OCI-LY1 (cell line): ENCODE measurements at regions not wholly inside any gene's neighbourhood (a gene's known extent, or its start where the extent isn't known, plus 50 kb on each side); places are given as distances from the start of the nearest gene placed in this dataset.

Experiments used
- H2AFZ ChIP-seq: fragments of 200-600 bp; sonication (generic), shearing (Covaris generic); 2 replicates; pipeline ENCODE4 v1.6.0; 2014; ENCODE audit warnings: antibody characterized with exemption, mild to moderate bottlenecking, low read length
- H3F3A ChIP-seq: fragments of 200-600 bp; sonication (generic), shearing (Covaris generic); 2 replicates; pipeline ENCODE4 v1.6.0; 2014; ENCODE audit warnings: mild to moderate bottlenecking, antibody characterized with exemption, low read length, moderate library complexity; ENCODE audit not compliant: insufficient read depth
- H3K27ac ChIP-seq: fragments of 200-600 bp; sonication (generic); 2 replicates; pipeline ENCODE4 v1.5.1; 2014; ENCODE audit warnings: low read length, mixed run types, mild to moderate bottlenecking, low read depth; ENCODE audit not compliant: poor library complexity, severe bottlenecking
- H3K27me3 ChIP-seq: fragments of 200-600 bp; sonication (generic); 2 replicates; pipeline ENCODE4 v1.6.0; 2014; ENCODE audit warnings: antibody characterized with exemption, mild to moderate bottlenecking, low read length, moderate library complexity; ENCODE audit not compliant: insufficient read depth
- H3K36me3 ChIP-seq: fragments of 200-600 bp; sonication (generic); 2 replicates; pipeline ENCODE4 v1.6.1; 2014; ENCODE audit warnings: mild to moderate bottlenecking, antibody characterized with exemption, low read length, moderate library complexity, mixed read lengths; ENCODE audit not compliant: insufficient read depth
- H3K4me1 ChIP-seq: fragments of 200-600 bp; sonication (generic); 2 replicates; pipeline ENCODE4 v1.5.1; 2014; ENCODE audit warnings: mild to moderate bottlenecking, low read length, moderate library complexity; ENCODE audit not compliant: insufficient read depth, severe bottlenecking
- H3K4me2 ChIP-seq: fragments of 200-600 bp; sonication (generic), shearing (Covaris generic); 2 replicates; pipeline ENCODE4 v1.6.1; 2014; ENCODE audit warnings: low read length
- H3K4me3 ChIP-seq: fragments of 200-600 bp; sonication (generic); 2 replicates; pipeline ENCODE4 v1.5.1; 2014; ENCODE audit warnings: low read length, low read depth, mild to moderate bottlenecking, mixed read lengths; ENCODE audit not compliant: poor library complexity, severe bottlenecking
- H3K79me2 ChIP-seq: fragments of 200-600 bp; shearing (Covaris generic); 2 replicates; pipeline ENCODE4 v1.6.1; 2016; ENCODE audit warnings: mixed run types, low read length, mixed read lengths; ENCODE audit not compliant: insufficient read depth
- H3K9ac ChIP-seq: fragments of 200-600 bp; sonication (generic), shearing (Covaris generic); 2 replicates; pipeline ENCODE4 v1.6.1; 2014; ENCODE audit warnings: mild to moderate bottlenecking, low read length, mixed read lengths
- H3K9me2 ChIP-seq: fragments of 200-600 bp; sonication (generic), shearing (Covaris generic); 2 replicates; pipeline ENCODE4 v1.6.1; 2014; ENCODE audit warnings: low read depth, mild to moderate bottlenecking, low read length, mixed read lengths
- H3K9me3 ChIP-seq: fragments of 200-600 bp; shearing (Covaris generic); 2 replicates; pipeline ENCODE4 v1.6.1; 2014; ENCODE audit warnings: low read length, mixed read lengths
- H4K20me1 ChIP-seq: fragments of 200-600 bp; sonication (generic), shearing (Covaris generic); 2 replicates; pipeline ENCODE4 v1.6.0; 2016; ENCODE audit warnings: mild to moderate bottlenecking, low read length; ENCODE audit not compliant: insufficient read depth
- EZH2 ChIP-seq: fragments of 200-600 bp; sonication (generic), shearing (Covaris generic); IDR thresholded peaks from 2 replicates; pipeline ENCODE4 v1.8.0; 2017; ENCODE audit warnings: borderline replicate concordance, mixed run types, mild to moderate bottlenecking, antibody characterized with exemption, low read length, moderate library complexity, mixed read lengths
- TF ChIP-seq, protein P1 (sequence below): fragments of 200-600 bp; sonication (generic), shearing (Covaris generic); IDR thresholded peaks from 2 replicates; pipeline ENCODE4 v1.5.1; 2017; ENCODE audit warnings: mild to moderate bottlenecking, antibody characterized with exemption, low read length, moderate library complexity, mixed read lengths

DNA sequence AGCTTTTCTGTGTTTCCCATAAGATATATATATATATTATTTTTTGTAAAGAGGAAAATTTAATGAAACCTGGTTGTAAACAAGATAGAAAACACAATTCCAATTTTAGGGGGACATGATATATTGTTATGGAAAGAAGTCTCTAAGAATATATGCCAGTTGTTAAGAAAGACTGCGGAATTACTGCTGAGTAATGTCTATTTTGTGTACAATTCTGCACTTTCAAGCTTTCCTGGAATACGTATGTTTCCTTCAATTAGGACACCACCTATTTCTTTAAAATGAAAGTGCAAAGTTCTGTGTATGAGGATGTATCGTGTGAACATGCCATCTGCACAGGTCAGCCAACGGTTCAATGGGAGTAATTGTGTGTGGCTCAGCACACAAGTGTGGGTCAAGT is 760.2 kb downstream of the BRD1 start:
- H3K4me3 ChIP-seq, result no peak overlapping the region
- H3K9ac ChIP-seq, result no peak overlapping the region
- H4K20me1 ChIP-seq, result no peaks in the 10 kb centered on the region
- H3K79me2 ChIP-seq, result no peaks in the 10 kb centered on the region
- no peaks in the 10 kb centered on the region for H3K9me2 ChIP-seq
- no peak overlapping the region for H3K27ac ChIP-seq
- no peaks in the 10 kb centered on the region for H3K36me3 ChIP-seq
- TF ChIP-seq EZH2, result no peak
- TF ChIP-seq, protein P1, sequence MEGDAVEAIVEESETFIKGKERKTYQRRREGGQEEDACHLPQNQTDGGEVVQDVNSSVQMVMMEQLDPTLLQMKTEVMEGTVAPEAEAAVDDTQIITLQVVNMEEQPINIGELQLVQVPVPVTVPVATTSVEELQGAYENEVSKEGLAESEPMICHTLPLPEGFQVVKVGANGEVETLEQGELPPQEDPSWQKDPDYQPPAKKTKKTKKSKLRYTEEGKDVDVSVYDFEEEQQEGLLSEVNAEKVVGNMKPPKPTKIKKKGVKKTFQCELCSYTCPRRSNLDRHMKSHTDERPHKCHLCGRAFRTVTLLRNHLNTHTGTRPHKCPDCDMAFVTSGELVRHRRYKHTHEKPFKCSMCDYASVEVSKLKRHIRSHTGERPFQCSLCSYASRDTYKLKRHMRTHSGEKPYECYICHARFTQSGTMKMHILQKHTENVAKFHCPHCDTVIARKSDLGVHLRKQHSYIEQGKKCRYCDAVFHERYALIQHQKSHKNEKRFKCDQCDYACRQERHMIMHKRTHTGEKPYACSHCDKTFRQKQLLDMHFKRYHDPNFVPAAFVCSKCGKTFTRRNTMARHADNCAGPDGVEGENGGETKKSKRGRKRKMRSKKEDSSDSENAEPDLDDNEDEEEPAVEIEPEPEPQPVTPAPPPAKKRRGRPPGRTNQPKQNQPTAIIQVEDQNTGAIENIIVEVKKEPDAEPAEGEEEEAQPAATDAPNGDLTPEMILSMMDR, result no peak
- no peaks in the 10 kb centered on the region for H3K9me3 ChIP-seq
- 0 out of 2 replicates have a peak, but pooled peaks cover 3% of the 10 kb centered on the region for H3K27me3 ChIP-seq
- H2AFZ ChIP-seq, result no peak overlapping the region
- no peak overlapping the region for H3K4me2 ChIP-seq
- no peaks in the 10 kb centered on the region for H3F3A ChIP-seq
- no peaks in the 10 kb centered on the region for H3K4me1 ChIP-seq

DNA sequence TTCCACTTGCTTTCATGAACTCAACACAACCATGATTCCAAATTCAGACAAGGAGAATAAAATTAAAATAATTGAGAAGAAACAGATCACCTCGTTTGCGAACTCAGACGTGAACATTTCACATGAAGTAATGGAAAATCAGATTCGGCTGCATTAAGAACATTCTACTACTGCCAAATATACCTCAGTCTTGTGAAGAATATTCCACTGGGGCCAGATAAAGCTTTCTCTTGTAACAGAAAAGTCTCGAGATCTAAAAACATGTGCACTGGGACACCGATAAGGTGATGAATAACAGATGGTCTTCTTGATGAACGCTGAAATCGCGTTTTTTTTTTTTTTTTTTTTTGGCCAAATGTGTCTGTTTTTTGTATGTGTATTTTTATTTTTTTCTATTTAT is 761.1 kb downstream of the BRD1 start:
- H3K4me2 ChIP-seq, result no peak overlapping the region
- TF ChIP-seq EZH2, result no peak
- TF ChIP-seq, protein P1, result no peak
- no peaks in the 10 kb centered on the region for H3K4me1 ChIP-seq

DNA sequence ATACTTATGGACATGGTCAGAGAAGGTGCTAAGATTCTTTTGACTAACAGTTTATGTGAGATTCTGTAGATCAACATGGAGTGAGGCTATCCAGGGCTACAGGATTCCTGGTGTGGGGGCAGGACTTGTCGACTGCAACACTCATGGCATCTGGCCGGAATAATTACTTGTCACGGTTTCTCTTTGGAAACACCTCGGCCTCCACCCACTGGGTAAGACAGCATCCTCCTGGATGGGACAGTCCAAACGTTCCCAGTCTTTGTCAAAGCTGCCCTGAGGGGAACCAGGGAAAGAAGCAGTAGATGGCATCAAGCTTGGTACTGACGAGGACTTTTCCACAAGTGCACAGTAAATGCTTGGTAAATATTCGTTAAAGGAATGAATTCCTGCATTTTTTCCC is 762.8 kb downstream of the BRD1 start:
- H3K4me3 ChIP-seq, result no peak overlapping the region
- no peaks in the 10 kb centered on the region for H3K9me2 ChIP-seq
- no peaks in the 10 kb centered on the region for H4K20me1 ChIP-seq
- H3K79me2 ChIP-seq, result no peaks in the 10 kb centered on the region
- no peak overlapping the region for H2AFZ ChIP-seq
- H3K36me3 ChIP-seq, result no peaks in the 10 kb centered on the region
- H3K27me3 ChIP-seq, result no peaks in the 10 kb centered on the region
- H3K9ac ChIP-seq, result no peak overlapping the region
- no peaks in the 10 kb centered on the region for H3K4me1 ChIP-seq
- no peaks in the 10 kb centered on the region for H3K9me3 ChIP-seq
- TF ChIP-seq, protein P1, result no peak
- TF ChIP-seq EZH2, result no peak
- H3K4me2 ChIP-seq, result no peak overlapping the region
- H3F3A ChIP-seq, result no peaks in the 10 kb centered on the region
- no peak overlapping the region for H3K27ac ChIP-seq

More for the DNA sequence above, 761.1 kb downstream of the BRD1 start:
- no peak overlapping the region for H3K4me3 ChIP-seq
- H3K79me2 ChIP-seq, result no peaks in the 10 kb centered on the region
- H3K27me3 ChIP-seq, result 0 out of 2 replicates have a peak, but pooled peaks cover 3% of the 10 kb centered on the region
- no peaks in the 10 kb centered on the region for H3F3A ChIP-seq
- no peak overlapping the region for H3K9ac ChIP-seq
- no peaks in the 10 kb centered on the region for H4K20me1 ChIP-seq
- no peaks in the 10 kb centered on the region for H3K36me3 ChIP-seq
- no peak overlapping the region for H2AFZ ChIP-seq
- no peaks in the 10 kb centered on the region for H3K9me3 ChIP-seq
- H3K9me2 ChIP-seq, result no peaks in the 10 kb centered on the region
- no peak overlapping the region for H3K27ac ChIP-seq
